ENCODE measurements at regions not wholly inside any gene's neighbourhood (a gene's known extent, or its start where the extent isn't known, plus 50 kb on each side); places are given as distances from the start of the nearest gene placed in this dataset.
"Not testable (repeated sequence)": the region's sequence is repeated elsewhere in the genome, so short reads cannot be mapped to it uniquely, and the experiment has no call there.

DNA sequence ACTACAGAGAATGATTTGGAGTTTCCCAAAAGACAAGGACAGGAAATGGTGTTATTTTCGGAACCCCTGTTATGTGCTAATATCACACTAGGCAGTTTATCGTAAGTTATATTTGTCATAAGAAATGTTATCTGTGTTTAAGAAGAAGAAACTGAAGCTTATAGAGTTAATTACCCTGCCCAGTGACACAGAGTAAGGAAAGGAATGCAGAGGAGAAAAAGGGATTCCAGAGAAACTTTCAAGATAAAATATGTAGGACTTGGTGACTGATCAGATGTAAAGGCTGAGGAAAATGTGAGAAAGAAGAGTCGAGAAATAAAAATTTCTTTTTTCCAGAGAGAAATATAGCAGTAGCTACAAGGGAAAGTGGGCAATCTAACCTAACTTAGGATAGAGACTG lies 63.5 kb upstream of the ZNF746 start:
- DNase-seq = no peak

DNA sequence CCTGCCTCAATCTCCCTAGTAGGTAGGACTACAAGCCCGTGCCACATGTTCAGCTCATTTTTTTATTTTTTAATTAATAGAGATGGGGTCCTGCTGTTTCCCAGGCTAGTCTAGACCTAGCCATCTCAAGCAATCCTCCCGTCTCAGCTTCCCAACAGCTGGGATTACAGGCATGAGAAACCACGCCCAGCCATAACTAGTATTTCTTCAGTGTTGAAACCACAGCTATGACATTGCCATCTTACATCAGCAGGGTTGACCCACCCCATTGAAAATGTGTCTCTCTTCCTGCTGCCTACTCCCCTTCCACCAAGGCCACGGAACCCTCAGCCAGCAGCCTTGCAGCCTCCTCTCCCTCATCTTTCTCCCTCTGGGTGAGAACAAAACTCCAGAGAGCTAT lies 62.1 kb upstream of the ZNF746 start:
- no peak for DNase-seq

DNA sequence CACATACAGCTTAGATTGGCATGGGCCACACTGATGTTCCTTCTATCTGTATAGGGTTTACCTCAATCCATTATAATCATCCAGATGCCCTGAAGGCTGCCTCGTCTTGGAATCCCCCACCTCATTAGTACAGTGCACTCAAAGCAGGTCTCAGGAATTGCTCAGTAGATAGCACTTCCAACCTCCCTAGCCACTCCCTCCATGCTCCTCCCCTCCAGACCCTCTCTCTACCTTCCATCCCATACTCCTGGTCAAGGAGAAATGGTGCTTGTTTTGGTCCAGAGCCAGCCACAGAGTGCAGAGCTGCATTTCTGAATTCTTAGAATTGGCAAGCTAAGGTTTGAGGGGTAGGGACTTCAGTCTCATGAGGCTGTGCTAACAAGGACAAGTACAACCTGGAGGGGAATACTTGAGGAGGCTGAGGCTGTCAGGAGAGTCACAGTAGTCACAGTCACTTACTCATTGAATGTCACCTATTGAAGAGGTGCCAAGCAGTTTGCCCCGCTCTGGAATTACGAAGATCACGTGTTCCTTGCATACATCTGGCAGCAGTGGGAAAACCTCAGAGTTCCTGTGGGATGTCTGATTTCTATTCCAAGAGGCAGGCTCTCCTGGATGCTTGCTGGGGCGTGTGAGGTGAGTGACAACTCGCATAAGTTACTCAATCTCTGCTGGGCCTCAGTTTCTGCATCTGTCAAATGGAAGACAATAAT lies 60.7 kb upstream of the ZNF746 start:
- no peak for DNase-seq

DNA sequence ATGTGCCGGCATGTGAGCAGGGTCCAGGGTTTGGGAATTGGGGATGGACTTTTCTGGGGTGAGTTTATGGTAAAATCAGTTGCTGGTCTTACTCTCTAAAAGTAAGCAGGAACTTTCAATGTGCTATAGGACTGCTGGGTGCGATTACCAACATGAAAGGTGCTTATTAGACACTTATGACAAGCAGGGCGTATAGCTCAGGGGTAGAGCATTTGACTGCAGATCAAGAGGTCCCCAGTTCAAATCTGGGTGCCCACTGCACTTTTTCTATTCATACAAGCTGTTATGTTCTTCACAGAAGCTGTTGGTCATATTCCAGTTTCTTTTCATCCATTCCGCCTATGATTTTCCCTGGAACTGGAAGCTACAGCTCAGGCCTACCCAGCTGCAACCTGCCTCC lies 58.9 kb upstream of the ZNF746 start:
- not testable (repeated sequence) for DNase-seq

DNA sequence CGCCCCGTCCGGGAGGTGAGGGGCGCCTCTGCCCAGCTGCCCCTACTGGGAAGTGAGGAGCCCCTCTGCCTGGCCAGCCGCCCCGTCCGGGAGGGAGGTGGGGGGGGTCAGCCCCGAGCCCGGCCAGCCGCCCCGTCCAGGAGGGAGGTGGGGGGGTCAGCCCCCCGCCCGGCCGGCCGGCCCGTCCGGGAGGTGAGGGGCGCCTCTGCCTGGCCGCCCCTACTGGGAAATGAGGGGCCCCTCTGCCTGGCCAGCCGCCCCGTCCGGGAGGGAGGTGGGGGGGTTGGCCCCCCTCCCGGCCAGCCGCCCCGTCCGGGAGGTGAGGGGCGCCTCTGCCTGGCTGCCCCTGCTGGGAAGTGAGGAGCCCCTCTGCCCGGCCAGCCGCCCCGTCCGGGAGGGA lies 57.2 kb upstream of the ZNF746 start:
- DNase-seq = not testable (repeated sequence)

DNA sequence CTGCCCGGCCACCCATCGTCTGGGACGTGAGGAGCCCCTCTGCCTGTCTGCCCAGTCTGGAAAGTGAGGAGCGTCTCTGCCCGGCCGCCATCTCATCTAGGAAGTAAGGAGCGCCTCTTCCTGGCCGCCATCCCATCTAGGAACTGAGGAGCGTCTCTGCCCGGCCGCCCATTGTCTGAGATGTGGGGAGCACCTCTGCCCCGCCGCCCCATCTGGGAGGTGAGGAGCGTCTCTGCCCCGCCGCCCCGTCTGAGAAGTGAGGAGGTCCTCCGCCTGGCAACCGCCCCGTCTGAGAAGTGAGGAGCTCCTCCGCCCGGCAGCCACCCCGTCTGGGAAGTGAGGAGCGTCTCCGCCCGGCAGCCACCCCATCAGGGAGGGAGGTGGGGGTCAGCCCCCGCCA lies 56.4 kb upstream of the ZNF746 start:
- not testable (repeated sequence) for DNase-seq

DNA sequence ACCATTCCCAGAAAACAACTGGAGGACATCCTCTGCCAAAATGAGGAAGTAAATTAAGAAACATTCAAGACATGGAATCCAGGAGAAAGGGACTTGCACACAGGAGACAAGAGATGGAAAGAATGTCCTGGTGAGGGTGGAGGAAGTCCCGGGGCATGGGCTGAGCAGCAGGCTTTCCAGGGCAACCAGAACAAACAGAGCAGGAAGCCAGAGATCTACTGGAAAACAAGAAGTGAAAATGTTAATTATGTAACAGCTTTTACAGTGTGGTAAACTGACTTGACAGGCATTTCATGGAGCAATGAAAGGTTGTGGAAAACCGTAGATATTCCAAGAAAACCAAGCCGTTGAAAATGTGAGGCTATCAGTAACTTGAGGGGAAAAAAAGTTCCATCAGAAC lies 55.2 kb upstream of the ZNF746 start:
- DNase-seq = no peak
